HG03045 (cell line): ENCODE measurements at regions not wholly inside any gene's neighbourhood (a gene's known extent, or its start where the extent isn't known, plus 50 kb on each side); places are given as distances from the start of the nearest gene placed in this dataset.
"Not testable (repeated sequence)": the region's sequence is repeated elsewhere in the genome, so short reads cannot be mapped to it uniquely, and the experiment has no call there.

Experiments
- ATAC-seq: cut with Tn5 transposase; IDR thresholded peaks from one replicate; pipeline ENCODE4 v1.9.1; 2021; ENCODE audit warnings: mild to moderate bottlenecking, moderate library complexity; ENCODE audit not compliant: unreplicated experiment

DNA sequence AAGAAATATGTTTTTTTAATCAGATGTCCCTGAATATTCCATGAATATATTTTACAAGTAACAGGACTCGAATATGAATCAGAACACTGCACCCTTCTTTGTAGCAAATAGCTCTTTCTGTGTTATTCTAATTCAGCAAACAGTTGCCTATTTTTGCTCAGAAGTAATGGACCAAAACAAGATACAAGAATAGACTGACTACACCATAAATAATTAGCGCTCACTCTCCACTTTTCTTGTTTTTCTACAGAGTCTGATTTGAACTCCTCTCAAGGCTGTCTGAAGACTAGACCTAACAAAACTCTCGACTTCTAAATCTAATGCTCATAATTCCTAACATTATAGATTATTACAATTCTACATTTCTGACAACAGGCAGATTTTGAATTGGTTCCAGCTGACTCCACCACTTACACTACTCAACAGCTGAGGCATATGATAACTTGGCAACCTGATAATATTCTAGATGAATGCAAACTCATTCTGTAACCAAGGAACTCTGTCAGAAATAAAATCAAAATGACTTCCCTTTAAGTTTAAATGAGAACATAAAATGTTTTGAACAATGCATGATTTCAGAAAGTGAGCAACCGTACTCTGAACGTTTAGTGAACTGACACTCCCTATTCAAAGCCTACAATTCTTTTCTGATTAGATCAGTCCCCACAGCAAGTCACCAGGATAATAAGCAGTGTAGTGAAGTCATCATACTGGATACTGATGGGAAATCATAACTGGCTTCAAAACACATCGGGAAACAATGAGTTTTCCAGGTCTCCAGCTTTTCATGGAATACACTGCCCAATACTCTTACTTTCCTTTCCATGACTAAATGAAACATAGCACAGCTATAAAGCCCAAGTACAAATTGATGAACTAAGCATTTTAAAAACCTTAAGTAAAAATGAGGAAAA is 114.2 kb upstream of the BEND6 start:
- no peak for ATAC-seq

DNA sequence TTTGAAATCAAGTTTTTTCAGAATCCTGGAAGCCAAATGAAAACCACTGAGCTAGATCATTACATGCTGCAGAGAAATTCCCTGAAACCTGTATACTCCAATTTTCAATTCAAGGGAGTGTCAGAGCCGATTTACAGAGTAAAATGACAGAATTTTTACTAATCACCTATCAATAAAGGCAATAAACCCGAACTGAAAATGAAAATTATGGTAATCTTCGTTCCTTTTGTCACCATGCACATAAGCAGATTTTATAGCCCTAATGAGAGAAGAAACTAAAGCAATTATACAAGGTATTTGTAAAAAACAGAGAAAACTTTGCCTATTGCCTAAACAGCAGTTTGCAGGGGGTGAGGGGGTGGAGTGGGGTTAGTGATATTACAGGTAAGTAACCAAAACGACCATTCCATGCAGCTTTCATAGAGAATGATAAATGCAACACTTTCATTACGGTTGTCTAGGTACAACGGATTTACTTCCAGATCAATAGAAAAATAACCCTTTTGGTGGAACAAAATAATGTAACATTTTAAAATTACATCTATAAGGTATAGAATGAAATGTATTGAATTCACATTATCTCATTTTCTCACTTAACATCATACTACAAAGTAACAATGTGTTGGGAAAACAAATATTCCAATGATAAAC is 115.2 kb upstream of the BEND6 start:
- ATAC-seq: no peak

DNA sequence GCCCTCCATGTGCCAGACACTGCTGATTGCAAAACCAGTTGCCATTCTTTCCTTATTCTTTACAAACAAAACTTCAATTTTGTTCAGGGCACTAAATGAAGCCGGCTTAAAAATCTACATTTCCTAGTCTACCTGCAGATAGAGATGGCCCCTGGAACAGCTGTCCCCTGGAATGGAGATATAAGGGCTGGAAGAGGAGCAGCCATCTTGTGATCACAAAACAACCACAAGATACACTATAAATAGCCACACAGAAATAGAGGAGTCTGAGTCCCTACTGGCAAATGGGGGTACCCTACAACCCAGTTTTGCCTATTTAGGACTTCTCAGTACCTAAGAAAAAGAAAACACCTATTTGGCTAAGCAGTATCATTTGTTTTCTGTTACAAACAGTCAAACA is 115.9 kb upstream of the BEND6 start:
- ATAC-seq: no peak

DNA sequence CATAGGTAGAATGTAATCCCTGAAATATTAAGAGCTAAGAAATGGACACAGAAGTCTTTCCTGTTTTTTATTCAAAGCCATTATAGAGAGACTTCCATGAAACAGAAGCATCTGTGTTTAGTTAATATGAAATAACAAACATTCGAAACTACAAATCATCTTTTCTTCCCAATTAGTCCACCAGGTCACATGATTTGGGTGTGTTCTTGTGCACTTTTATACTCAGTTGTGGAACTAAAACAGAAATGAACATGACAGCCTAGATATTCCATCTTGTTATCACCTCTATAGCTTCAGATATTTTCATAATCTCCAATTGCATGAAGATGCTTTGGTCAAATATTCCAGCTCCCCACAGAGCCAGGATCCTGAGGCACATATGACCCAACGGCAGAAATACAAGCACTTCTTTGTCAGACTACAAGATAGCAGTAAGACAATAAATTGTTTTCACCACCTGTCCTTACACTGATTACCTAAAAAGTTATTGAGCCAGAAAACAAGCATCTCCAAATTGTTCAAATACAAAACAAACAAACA is 116.8 kb upstream of the BEND6 start:
- ATAC-seq: no peak

DNA sequence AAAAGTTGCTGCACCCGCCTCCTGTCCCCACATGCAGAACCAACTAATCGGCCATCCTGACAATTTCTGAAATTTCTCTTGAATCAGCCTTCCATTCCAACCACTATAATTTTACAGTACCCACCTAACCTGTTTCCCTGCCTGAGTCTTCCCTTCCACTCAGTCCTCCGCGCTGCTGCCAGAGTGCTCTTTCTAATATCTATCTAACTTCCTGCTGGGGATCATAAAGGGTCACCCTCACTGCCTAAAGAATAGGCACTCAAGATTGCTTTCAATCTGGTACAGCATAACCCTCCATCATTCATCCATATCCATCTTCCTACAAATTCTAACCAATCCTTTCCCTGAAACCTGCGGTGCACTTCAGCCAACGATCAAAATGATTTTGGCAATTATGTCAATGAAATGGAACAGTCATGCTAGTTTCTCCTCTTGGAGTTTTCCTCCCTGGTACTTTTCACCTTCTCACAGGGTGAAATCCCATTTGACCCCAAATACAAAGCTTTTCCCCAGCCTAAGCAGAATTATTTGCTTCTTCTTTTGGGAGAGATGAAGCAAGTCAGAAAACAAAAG is 117.5 kb upstream of the BEND6 start:
- no peak for ATAC-seq

DNA sequence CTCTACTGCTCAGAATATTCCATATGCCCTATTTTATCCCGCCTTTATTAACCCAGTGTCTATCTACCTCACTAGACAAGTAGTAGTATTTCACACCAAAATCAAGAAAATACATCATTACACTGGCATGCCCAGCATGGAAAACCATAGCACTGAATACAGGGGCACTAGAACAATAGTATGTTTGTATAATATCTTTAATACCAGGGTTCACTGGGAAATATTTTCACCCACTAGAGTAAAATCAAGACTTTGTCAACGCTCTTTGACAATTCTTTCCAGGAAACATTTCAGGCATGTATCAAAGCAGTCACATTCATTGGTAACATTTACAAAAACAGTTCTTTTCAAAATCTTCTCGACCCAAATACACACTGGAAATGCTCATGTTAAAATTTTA is 119.3 kb upstream of the BEND6 start:
- ATAC-seq: no peak

DNA sequence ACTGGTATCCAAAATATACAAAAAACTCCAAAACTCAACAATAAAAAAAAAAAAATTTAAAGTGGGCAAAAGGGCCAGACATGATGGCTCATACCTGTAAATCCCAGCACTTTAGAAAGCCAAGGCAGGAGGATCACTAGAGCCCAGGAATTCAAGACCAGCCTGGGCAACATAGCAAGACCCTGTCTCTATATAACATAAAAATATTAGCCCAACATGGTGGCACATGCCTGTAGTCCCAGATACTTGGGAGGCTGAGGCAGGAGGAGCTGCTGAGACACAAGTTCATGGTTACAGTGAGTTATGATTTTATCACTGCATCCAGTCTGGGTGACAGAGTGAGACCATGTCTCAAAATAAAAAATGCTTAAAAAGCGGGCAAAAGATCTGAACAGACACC is 121.0 kb upstream of the BEND6 start:
- ATAC-seq: no peak

DNA sequence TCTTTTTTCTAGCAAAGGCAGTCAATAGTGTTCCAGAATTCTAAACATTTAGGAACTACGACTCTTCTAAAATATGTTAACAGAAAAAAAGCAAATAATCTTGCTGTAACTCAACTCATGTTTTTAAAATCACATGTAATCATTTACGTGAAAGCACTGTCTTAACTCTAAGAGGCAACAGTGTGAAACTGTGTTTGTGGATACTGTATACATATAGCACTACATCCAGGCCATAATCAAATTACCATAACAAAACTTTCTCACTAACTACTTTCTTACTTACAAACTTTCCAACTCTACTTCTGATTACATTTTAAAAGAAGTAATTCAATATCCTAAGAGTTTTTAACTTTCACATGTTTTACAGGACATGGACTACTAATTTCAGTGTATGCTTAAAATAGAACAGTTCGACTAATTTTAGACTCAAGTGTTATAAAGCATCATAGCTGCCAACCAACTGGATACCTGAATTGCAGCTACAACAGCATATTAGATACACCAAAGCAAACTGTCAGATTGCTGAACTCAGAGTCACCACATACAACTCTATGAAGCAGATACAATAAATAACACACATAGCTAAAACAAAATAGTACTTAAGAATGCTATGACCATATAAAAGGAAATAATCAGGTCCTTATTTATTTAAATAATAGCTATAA is 121.6 kb upstream of the BEND6 start:
- ATAC-seq: no peak

DNA sequence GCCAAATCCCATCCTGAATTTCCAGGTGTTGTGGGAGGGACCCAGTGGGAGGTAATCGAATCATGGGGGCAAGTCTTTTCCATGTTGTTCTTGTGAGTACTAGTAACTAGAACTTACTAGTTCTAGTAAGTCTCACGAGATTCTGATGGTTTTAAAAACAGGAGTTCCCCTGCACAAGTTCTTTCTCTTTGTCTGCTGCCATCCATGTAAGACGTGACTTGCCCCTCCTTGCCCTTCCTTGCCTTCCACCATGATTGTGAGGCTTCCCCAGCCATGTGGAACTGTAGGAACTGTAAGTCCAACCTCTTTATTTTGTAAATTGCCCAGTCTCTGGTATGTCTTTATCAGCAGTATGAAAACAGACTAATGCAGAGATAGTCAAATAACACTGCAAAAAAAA is 122.7 kb upstream of the BEND6 start:
- ATAC-seq: no peak

DNA sequence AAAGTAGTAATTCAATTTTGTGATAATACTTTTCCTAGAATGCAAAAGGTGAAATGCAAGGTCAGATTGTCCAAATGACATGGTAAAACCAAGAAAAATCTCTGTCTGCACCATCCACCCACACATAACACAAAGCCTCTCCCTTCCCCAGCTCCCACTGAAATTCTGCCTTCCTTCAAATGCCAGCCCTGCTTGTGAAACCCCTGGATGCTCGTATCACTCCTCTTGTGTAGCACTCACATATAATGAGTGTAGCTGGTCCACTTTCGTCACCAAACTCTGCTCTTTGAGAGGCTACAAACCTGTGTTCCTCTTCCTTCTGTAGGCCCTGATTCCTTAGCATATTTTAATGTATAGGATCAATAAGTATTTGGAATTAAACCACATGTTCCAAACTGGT is 123.6 kb upstream of the BEND6 start:
- ATAC-seq: no peak

DNA sequence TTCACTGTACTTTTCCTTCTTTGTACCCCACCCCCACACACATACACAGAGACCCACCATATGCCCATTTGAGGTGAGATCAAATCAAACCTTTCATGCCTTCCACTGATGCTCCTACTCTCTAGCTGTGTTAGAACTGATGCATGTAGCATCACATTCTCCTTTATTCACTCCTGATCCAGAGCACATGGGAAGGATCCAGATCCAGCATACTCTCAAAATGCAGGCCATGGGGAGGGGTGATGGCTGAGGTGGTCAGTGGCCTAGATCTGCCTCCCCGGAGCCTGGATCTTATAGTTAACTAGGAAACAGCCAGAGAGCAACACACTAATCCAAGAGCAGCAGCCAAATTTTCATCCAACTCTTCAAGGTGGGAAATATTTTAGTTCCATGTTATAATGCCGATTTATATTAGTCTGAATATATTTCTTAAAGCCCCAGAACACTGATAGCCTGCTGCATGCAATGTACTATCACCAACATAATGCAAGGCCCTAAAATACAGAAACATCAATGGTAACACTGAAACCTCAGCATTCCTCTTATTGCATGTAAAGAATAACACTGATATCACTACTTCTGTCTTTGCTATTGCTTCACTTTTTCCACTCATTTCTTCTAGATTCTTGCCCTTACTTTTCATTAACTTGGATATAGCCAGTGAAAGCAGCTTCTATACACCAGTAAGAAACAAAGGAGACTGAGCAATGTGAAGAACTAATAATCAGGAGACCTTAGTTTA is 126.8 kb upstream of the BEND6 start:
- no peak for ATAC-seq

DNA sequence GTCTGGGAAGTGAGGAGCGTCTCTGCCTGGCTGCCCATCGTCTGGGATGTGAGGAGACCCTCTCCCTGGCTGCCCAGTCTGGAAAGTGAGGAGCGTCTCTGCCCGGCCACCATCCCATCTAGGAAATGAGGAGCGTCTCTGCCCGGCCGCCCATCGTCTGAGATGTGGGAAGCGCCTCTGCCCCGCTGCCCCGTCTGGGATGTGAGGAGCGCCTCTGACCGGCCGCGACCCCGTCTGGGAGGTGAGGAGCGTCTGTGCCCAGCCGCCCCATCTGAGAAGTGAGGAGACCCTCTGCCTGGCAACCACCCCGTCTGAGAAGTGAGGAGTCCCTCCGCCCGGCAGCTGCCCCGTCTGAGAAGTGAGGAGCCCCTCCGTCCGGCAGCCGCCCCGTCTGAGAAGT is 130.5 kb upstream of the BEND6 start:
- ATAC-seq: not testable (repeated sequence)

DNA sequence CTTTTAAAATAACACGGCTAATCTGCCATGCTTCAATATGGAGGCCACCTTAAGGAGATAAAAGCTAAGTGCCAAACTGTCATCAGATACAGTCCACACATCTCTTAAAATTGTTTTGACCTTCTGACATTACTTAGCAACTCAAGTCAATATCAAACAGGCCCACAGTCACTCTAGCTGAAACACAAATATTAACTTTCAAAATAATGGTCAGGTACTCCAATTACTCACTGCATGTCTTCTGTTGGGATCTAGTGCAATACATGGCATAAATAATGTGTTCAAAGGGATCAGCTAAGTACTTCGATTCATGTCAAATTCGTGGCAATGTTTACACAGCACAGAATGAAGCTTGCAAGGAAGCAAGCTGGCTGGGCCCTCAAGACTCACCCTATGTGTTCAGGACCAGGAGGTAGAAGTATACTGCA is 133.9 kb upstream of the BEND6 start:
- ATAC-seq: no peak

DNA sequence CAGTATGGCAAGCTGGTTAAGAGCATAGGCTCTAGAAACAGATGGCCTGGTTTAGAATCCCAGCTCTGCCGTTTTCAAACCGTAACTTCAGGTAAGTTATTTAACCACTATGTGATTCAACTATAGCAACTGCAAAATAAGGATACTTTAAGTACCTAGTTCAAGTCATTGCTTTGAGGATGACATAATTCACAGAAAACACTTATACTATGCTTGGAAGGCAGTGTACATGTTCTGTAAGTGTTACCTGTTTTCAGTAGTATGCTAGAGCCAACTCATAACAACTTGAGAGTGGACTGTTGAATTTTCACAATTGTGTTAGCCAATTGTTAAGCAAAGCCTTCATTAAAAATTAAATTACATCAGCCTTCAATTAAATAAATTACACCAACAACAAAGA is 134.8 kb upstream of the BEND6 start:
- no peak for ATAC-seq

DNA sequence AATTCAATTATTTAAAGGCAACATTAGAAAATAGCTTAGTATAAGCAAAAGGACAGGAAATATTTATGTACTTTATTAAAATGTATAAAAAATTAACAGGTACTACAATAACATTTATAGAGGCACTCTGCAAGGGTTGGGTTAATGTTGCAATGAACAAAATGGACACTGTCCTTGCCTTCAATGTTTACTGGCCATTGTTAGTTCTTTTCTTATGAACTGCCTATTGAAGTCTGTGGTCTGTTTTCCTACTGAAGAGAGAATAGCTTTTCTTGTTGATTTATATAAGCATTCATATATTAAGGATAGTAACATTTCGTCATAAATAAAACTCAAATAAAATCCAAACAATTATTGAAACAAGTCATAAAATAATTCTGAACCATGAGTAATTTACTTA is 135.3 kb upstream of the BEND6 start:
- no peak for ATAC-seq

DNA sequence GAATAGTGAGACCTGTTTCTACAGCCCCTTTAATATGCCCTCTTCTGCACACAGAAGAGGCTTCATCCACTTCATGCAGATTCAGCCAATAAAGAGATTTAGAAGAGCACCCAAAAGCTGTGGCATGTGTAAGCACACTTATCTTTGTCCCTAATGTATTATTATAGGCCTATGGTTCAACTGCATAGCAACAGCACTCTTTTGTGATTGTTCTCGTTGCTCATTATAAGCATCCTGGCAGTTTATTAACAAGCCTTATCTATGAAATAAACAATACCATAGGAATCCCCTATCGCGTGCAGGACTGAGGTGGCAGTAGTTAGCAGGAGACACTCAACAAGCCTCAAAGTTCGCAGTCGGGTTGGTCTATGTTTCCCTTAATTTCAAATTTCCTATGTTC is 138.5 kb upstream of the BEND6 start:
- ATAC-seq: no peak

DNA sequence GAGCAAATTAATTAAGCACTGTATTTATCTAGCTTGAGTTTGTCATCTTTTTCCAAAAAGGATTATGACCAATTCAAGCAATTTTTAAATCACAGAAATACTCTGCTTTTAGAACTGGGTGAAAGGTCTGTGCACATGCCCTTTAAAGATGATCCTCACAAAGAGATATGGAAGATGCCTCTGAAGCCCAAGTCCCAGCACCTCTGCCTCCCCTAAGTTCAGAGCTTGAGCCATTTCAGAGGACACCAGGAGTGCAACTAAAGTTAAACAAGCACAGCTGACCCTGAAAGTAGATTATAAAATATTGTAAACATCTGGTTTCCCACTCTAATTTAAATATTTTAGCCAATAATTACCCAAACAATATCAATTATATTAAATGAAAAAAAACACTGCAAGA is 139.5 kb upstream of the BEND6 start:
- ATAC-seq: no peak

DNA sequence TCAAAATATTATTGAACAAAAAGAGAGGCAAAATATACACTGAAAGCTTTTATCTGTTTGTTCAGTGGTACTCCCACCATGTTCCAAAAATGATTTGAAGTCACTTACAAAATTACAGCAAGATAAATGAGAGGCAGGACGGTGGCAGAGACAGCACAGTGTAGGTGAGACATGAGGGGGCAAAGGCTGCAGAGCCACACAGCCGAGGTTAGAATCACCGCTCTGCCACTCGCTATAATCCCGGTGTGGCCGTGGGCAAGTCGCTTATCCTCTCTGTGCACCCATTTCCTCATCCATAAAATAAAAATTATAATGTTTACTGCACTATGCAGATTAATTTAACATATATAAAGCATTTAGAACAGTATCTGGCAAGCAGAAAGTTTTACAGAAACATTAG is 140.1 kb upstream of the BEND6 start:
- ATAC-seq: no peak

DNA sequence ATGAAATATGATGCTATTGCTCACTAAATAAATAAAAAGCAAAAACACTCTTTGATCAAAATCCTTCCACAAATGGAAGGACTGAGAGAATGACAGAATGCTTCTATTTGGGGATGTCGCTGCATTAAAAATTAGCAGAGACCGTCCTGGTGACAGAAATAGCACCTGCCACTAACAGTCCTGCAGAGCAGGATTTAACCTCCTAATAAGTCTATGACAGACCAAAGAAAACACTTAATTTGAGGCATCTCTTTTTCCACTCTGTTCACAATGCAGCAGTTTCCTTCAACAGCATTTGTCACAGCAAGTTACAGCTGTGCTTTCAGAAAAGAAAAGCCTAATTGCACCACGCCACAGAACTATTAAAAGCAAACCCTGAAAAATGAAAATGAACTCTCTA is 140.6 kb upstream of the BEND6 start:
- no peak for ATAC-seq

DNA sequence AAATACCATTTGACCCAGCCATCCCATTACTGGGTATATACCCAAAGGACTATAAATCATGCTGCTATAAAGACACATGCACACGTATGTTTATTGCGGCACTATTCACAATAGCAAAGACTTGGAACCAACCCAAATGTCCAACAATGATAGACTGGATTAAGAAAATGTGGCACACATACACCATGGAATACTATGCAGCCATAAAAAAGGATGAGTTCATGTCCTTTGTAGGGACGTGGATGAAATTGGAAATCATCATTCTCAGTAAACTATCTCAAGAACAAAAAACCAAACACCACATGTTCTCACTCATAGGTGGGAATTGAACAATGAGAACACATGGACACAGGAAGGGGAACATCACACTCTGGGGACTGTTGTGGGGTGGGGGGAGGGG is 142.1 kb upstream of the BEND6 start:
- not testable (repeated sequence) for ATAC-seq
